Mammary epithelial cell (primary cell): ENCODE measurements at regions not wholly inside any gene's neighbourhood (a gene's known extent, or its start where the extent isn't known, plus 50 kb on each side); places are given as distances from the start of the nearest gene placed in this dataset.

Source experiments
- EZH2 ChIP-seq: IDR thresholded peaks from 2 replicates; pipeline ENCODE4 v1.6.1; 2012; ENCODE audit warnings: low read length, inconsistent platforms, borderline replicate concordance
- TF ChIP-seq, protein P1 (sequence below), 2 donors: IDR thresholded peaks in 1 of 2; conservative IDR thresholded peaks in 1 of 2; 2 replicates each; pipeline ENCODE4 v1.5.1; 2011 to 2012; ENCODE audit warnings: inconsistent platforms in 2 of 2, low read length in 2 of 2, mild to moderate bottlenecking in 2 of 2, control low read depth in 1 of 2, low read depth in 1 of 2; ENCODE audit not compliant: insufficient read depth in 1 of 2; ENCODE audit errors: extremely low read depth in 1 of 2

DNA sequence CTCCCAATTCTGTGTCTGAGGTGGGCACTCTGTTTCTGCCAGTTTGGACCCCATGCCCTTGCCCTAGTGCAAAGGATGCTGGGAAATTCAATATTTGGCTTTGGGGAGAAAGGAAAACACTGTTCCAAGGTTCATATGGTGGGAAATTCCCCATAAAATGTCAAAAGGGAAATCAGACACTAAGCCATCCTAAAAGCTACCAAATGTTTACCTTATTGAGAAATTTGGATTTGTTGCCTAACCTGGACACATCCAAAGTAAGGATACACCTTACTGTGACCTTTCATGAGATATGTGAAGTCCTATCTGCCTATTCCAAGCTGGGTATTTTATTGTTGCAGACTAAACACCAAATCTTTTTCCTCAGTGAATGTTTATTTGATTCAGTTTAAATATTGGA, 109.1 kb downstream of the CYP26A1 start:
- TF ChIP-seq, protein P1, sequence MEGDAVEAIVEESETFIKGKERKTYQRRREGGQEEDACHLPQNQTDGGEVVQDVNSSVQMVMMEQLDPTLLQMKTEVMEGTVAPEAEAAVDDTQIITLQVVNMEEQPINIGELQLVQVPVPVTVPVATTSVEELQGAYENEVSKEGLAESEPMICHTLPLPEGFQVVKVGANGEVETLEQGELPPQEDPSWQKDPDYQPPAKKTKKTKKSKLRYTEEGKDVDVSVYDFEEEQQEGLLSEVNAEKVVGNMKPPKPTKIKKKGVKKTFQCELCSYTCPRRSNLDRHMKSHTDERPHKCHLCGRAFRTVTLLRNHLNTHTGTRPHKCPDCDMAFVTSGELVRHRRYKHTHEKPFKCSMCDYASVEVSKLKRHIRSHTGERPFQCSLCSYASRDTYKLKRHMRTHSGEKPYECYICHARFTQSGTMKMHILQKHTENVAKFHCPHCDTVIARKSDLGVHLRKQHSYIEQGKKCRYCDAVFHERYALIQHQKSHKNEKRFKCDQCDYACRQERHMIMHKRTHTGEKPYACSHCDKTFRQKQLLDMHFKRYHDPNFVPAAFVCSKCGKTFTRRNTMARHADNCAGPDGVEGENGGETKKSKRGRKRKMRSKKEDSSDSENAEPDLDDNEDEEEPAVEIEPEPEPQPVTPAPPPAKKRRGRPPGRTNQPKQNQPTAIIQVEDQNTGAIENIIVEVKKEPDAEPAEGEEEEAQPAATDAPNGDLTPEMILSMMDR (conservative IDR thresholded peaks at IDR 0.05 in 1 of 2, IDR thresholded peaks at IDR 0.05 in 1 of 2; ENCODE audit: extremely low read depth in 1 of 2, insufficient read depth in 1 of 2, low read depth in 1 of 2, low read length in 2 of 2), result no peak
- no peak for TF ChIP-seq EZH2
